IMR-90 (cell line): ENCODE measurements at regions not wholly inside any gene's neighbourhood (a gene's known extent, or its start where the extent isn't known, plus 50 kb on each side); places are given as distances from the start of the nearest gene placed in this dataset.

Experiments
- ATAC-seq: fragments of 200-7000 bp; cut with Tn5 transposase; 2 replicates; pipeline ENCODE4 v1.9.1; 2020; ENCODE audit warnings: low read depth, mild to moderate bottlenecking, moderate library complexity
- BruUV-seq: library from RNA; stranded (reverse); fragments of 400-500 nt; replicated peaks from 2 replicates; lab custom pipeline; 2021; lab: Mats Ljungman, UMichigan
- CTCF ChIA-PET: fragments of 300-600 bp; formaldehyde crosslinking; extraction: SDS; loops from one replicate; lab custom pipeline; 2021; ENCODE audit warnings: antibody characterized with exemption; lab: Yijun Ruan, JAX
- POLR2A ChIA-PET: fragments of 300-600 bp; sonication (Branson Sonifier 250); formaldehyde crosslinking; loops from one replicate; lab custom pipeline; 2022; ENCODE audit warnings: antibody characterized with exemption; ENCODE audit not compliant: unreplicated experiment; lab: Charles Lee
- DNase-seq: peaks from one replicate; pipeline ENCODE4 v3.0.0; 2013
- H2AFZ ChIP-seq: replicated peaks from 2 replicates; pipeline ENCODE3; 2013; ENCODE audit warnings: low read length, mild to moderate bottlenecking; ENCODE audit not compliant: poor library complexity
- H2AK5ac ChIP-seq: 2 replicates; pipeline ENCODE4 v1.6.1; 2013; ENCODE audit warnings: low read depth, low read length, inconsistent platforms
- H2AK9ac ChIP-seq: replicated peaks from 2 replicates; pipeline ENCODE3; 2013; ENCODE audit warnings: mild to moderate bottlenecking, low read depth, low read length, moderate library complexity; ENCODE audit not compliant: poor library complexity
- H2BK120ac ChIP-seq: 2 replicates; pipeline ENCODE4 v1.6.1; 2013; ENCODE audit warnings: low read depth, low read length, inconsistent platforms
- H2BK15ac ChIP-seq: 3 replicates; pipeline ENCODE4 v1.6.1; 2013; ENCODE audit warnings: low read depth, low read length, inconsistent platforms
- H2BK20ac ChIP-seq: 2 replicates; pipeline ENCODE4 v1.6.1; 2013; ENCODE audit warnings: low read depth, mild to moderate bottlenecking, inconsistent platforms, low read length, moderate library complexity
- H2BK5ac ChIP-seq: 2 replicates; pipeline ENCODE4 v1.6.1; 2013; ENCODE audit warnings: mild to moderate bottlenecking, low read depth, low read length, inconsistent platforms; ENCODE audit not compliant: poor library complexity, severe bottlenecking
- H3K14ac ChIP-seq: replicated peaks from 2 replicates; pipeline ENCODE4 v1.6.1; 2013; ENCODE audit warnings: low read depth, low read length, inconsistent platforms
- H3K18ac ChIP-seq: 2 replicates; pipeline ENCODE4 v1.6.1; 2013; ENCODE audit warnings: low read depth, low read length, control low read depth
- H3K23ac ChIP-seq: 2 replicates; pipeline ENCODE4 v1.6.1; 2013; ENCODE audit warnings: low read depth, low read length, inconsistent platforms
- H3K27ac ChIP-seq: 2 replicates; pipeline ENCODE4 v1.5.1; 2013; ENCODE audit warnings: mild to moderate bottlenecking, control low read depth, low read length; ENCODE audit not compliant: insufficient read depth
- H3K27me3 ChIP-seq: 2 replicates; pipeline ENCODE4 v1.6.1; 2013; ENCODE audit warnings: low read length; ENCODE audit not compliant: control insufficient read depth, insufficient read depth
- H3K36me3 ChIP-seq: 2 replicates; pipeline ENCODE4 v1.6.1; 2013; ENCODE audit warnings: low read length, mixed read lengths; ENCODE audit not compliant: control insufficient read depth, insufficient read depth
- H3K4ac ChIP-seq: 2 replicates; pipeline ENCODE4 v1.6.1; 2013; ENCODE audit warnings: low read depth, low read length, inconsistent platforms
- H3K4me1 ChIP-seq: 2 replicates; pipeline ENCODE4 v1.6.1; 2013; ENCODE audit warnings: low read length, mixed read lengths; ENCODE audit not compliant: control insufficient read depth, insufficient read depth
- H3K4me2 ChIP-seq: 2 replicates; pipeline ENCODE4 v1.6.1; 2013; ENCODE audit warnings: low read depth, mild to moderate bottlenecking, control low read depth, low read length, moderate library complexity
- H3K4me3 ChIP-seq: 2 replicates; pipeline ENCODE4 v1.5.1; 2013; ENCODE audit warnings: low read depth, mild to moderate bottlenecking, control low read depth, low read length, moderate library complexity; ENCODE audit not compliant: insufficient read depth
- H3K56ac ChIP-seq: 2 replicates; pipeline ENCODE4 v1.6.1; 2013; ENCODE audit warnings: low read length, inconsistent platforms; ENCODE audit not compliant: insufficient read depth; ENCODE audit errors: extremely low read depth
- H3K79me1 ChIP-seq, 2 experiments: 2 replicates each; pipeline ENCODE4 v1.6.1; 2013; ENCODE audit warnings: low read length in 2 of 2, inconsistent platforms in 1 of 2, low read depth in 1 of 2
- H3K9ac ChIP-seq: 2 replicates; pipeline ENCODE4 v1.6.1; 2013; ENCODE audit warnings: low read depth, low read length, control low read depth
- H3K9me1 ChIP-seq: 2 replicates; pipeline ENCODE4 v1.6.1; 2013; ENCODE audit warnings: low read length, inconsistent platforms; ENCODE audit not compliant: insufficient read depth
- H3K9me3 ChIP-seq: 2 replicates; pipeline ENCODE4 v1.6.1; 2013; ENCODE audit warnings: low read length; ENCODE audit not compliant: control insufficient read depth, insufficient read depth
- H4K20me1 ChIP-seq: 2 replicates; pipeline ENCODE4 v1.6.1; 2013; ENCODE audit warnings: low read length, inconsistent platforms; ENCODE audit not compliant: insufficient read depth
- H4K5ac ChIP-seq: 2 replicates; pipeline ENCODE4 v1.6.1; 2013; ENCODE audit warnings: mild to moderate bottlenecking, low read depth, low read length, control low read depth
- H4K8ac ChIP-seq, 2 experiments: 2 replicates each; pipeline ENCODE4 v1.6.1; 2013; ENCODE audit warnings: low read depth in 2 of 2, low read length in 2 of 2, control low read depth in 1 of 2, inconsistent platforms in 1 of 2
- H4K91ac ChIP-seq: 2 replicates; pipeline ENCODE4 v1.6.1; 2013; ENCODE audit warnings: low read depth, low read length, inconsistent platforms; ENCODE audit not compliant: insufficient read depth
- BHLHE40 ChIP-seq: fragments of 150-350 bp; IDR thresholded peaks from 2 replicates; pipeline ENCODE4 v1.6.1; 2016; ENCODE audit warnings: mild to moderate bottlenecking, low read depth, low read length
- CEBPB ChIP-seq: IDR thresholded peaks from 2 replicates; pipeline ENCODE4 v1.6.1; 2012; ENCODE audit warnings: low read depth, low read length, improper control_type of control experiment
- CHD1 ChIP-seq: IDR thresholded peaks from 2 replicates; pipeline ENCODE4 v1.6.1; 2012; ENCODE audit warnings: low read depth, low read length, improper control_type of control experiment
- FOS ChIP-seq: fragments of 150-350 bp; IDR thresholded peaks from 2 replicates; pipeline ENCODE4 v1.6.1; 2016; ENCODE audit warnings: low read depth, low read length
- MAFK ChIP-seq: IDR thresholded peaks from 2 replicates; pipeline ENCODE4 v1.6.1; 2012; ENCODE audit warnings: low read depth, low read length, improper control_type of control experiment
- MAZ ChIP-seq: IDR thresholded peaks from 2 replicates; pipeline ENCODE4 v1.6.1; 2012; ENCODE audit warnings: low read depth, mild to moderate bottlenecking, low read length, improper control_type of control experiment, moderate library complexity, borderline replicate concordance
- MXI1 ChIP-seq: IDR thresholded peaks from 2 replicates; pipeline ENCODE4 v1.6.1; 2012; ENCODE audit warnings: low read depth, mild to moderate bottlenecking, low read length, moderate library complexity, borderline replicate concordance
- NFE2L2 ChIP-seq: fragments of 150-350 bp; IDR thresholded peaks from 2 replicates; pipeline ENCODE4 v1.6.1; 2016; ENCODE audit warnings: low read depth, mild to moderate bottlenecking, low read length
- POLR2A ChIP-seq: IDR thresholded peaks from 2 replicates; pipeline ENCODE4 v1.6.1; 2012; ENCODE audit warnings: mild to moderate bottlenecking, low read depth, low read length
- RAD21 ChIP-seq: IDR thresholded peaks from 2 replicates; pipeline ENCODE4 v1.6.1; 2012; ENCODE audit warnings: low read length, improper control_type of control experiment
- RCOR1 ChIP-seq: IDR thresholded peaks from 2 replicates; pipeline ENCODE4 v1.6.1; 2012; ENCODE audit warnings: mild to moderate bottlenecking, low read length, improper control_type of control experiment; ENCODE audit not compliant: insufficient replicate concordance
- RFX5 ChIP-seq: IDR thresholded peaks from 2 replicates; pipeline ENCODE4 v1.8.0; 2012; ENCODE audit warnings: low read depth, mild to moderate bottlenecking, low read length, moderate library complexity
- SMC3 ChIP-seq: fragments of 150-350 bp; IDR thresholded peaks from 2 replicates; pipeline ENCODE4 v1.6.1; 2016; ENCODE audit warnings: low read depth, mild to moderate bottlenecking, antibody characterized with exemption, low read length, moderate library complexity
- WGBS, 2 experiments: methylation state at CpG; one replicate each; pipeline versions ENCODE4 v1.1.5 to v1.1.7; 2013; ENCODE audit warnings: missing lambda C conversion rate in 2 of 2; ENCODE audit not compliant: insufficient read length in 1 of 2; ENCODE audit errors: extremely low coverage in 2 of 2; 5-methylcytosine and 5-hydroxymethylcytosine counted together
- dilution Hi-C: fragments of 300-500 bp; cut with HindIII; formaldehyde crosslinking; loops from one replicate; pipeline ENCODE4 v1.14.3; 2018; ENCODE audit warnings: low sequenced_read_pairs; ENCODE audit not compliant: unreplicated experiment
- in situ Hi-C: fragments of 300-500 bp; cut with MboI; formaldehyde crosslinking; loops from 3 replicates; pipeline ENCODE4 v1.14.3; 2019; ENCODE audit warnings: low sequenced_read_pairs, inconsistent platforms, mixed read lengths
- intact Hi-C: fragments of 100-400 bp; cut with micrococcal nuclease; formaldehyde crosslinking; loops from 2 replicates; pipeline ENCODE4 v1.10.0; 2022
- TF ChIP-seq, protein P1 (sequence below): fragments of 150-350 bp; IDR thresholded peaks from 2 replicates; pipeline ENCODE4 v1.6.1; 2017; ENCODE audit warnings: mild to moderate bottlenecking, antibody characterized with exemption, low read length, low read depth
- TF ChIP-seq, protein P2 (sequence below): fragments of 150-350 bp; IDR thresholded peaks from 2 replicates; pipeline ENCODE4 v1.6.1; 2016; ENCODE audit warnings: low read depth, mild to moderate bottlenecking, low read length, moderate library complexity, borderline replicate concordance
- TF ChIP-seq, protein P3 (sequence below): conservative IDR thresholded peaks from 2 replicates; pipeline ENCODE4 v1.5.1; 2012; ENCODE audit warnings: mild to moderate bottlenecking, low read depth, low read length, improper control_type of control experiment

DNA sequence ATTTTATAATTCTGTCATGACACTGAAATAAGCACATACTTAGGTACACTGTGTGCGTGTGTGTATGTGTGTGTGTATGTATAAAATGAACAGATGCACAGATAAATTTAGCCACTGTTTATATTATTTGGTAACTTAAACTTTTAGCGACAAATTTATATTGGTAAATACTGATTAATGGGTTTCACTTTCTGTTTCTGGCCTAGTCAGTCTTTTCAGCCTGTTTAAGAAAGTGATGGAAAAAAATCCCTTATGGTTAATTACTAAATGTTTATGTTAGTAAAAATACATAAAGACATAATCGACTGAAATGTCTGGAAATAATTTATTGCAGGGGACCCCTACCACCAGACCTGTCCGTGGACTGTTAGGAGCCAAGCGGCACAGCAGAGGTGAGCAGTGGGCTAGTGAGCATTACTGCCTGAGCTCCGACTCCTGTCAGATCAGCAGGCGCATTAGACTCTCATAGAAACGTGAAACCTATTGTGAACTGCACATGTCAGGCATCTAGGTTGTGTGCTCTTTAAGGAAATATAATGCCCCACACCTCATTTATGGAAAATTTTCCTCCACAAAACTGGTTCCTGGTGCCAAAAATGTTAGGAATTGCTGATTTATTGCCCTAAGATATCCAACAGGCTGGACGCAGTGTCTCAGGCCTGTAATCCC lies 717.4 kb downstream of the SI start:
- Histone ChIP-seq H3K4me3 (no peak overlapping the region), H2BK5ac (no peak overlapping the region), H3K56ac (no peak overlapping the region), H2AK5ac (no peak overlapping the region), H2AK9ac (no peak overlapping the region), H3K27ac (no peak overlapping the region), H3K18ac (no peak overlapping the region), H3K9me3 (peaks cover 8% of the 10 kb centered on the region; the same call in 1 of the 2 replicates), H2BK20ac (no peak overlapping the region), H3K23ac (no peak overlapping the region), H3K4me1 (no peaks in the 10 kb centered on the region), H3K4me2 (no peak overlapping the region), H3K14ac (no peak overlapping the region), H2BK15ac (no peak overlapping the region), H4K91ac (no peak overlapping the region), H2AFZ (no peak overlapping the region), H4K20me1 (no peaks in the 10 kb centered on the region), H4K8ac (no peak overlapping the region), H2BK120ac (no peak overlapping the region), H3K36me3 (no peaks in the 10 kb centered on the region), H3K27me3 (no peaks in the 10 kb centered on the region), H4K5ac (no peak overlapping the region), H3K79me1 (no peaks in the 10 kb centered on the region), H3K4ac (no peak overlapping the region), H3K9me1 (no peaks in the 10 kb centered on the region), H3K9ac (no peak overlapping the region)
- ChIA-PET CTCF (no interaction called here), POLR2A (no interaction called here)
- WGBS, 2 experiments, result no CpG with 5 or more reads among the region's 9 CpGs
- in situ Hi-C loops, result no loop called here
- dilution Hi-C loops, result no loop called here
- no peak for ATAC-seq
- intact Hi-C loops, result no loop called here
- no peak for DNase-seq
- no TSS peak for BruUV-seq
- TF ChIP-seq MAZ (no peak), MAFK (no peak), BHLHE40 (no peak), CEBPB (no peak), RFX5 (no peak), FOS (no peak), CHD1 (no peak), RCOR1 (no peak), MXI1 (no peak), NFE2L2 (no peak), SMC3 (no peak), POLR2A (no peak), RAD21 (no peak)
- TF ChIP-seq, protein P1, sequence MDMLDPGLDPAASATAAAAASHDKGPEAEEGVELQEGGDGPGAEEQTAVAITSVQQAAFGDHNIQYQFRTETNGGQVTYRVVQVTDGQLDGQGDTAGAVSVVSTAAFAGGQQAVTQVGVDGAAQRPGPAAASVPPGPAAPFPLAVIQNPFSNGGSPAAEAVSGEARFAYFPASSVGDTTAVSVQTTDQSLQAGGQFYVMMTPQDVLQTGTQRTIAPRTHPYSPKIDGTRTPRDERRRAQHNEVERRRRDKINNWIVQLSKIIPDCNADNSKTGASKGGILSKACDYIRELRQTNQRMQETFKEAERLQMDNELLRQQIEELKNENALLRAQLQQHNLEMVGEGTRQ, result no peak
- TF ChIP-seq, protein P2, sequence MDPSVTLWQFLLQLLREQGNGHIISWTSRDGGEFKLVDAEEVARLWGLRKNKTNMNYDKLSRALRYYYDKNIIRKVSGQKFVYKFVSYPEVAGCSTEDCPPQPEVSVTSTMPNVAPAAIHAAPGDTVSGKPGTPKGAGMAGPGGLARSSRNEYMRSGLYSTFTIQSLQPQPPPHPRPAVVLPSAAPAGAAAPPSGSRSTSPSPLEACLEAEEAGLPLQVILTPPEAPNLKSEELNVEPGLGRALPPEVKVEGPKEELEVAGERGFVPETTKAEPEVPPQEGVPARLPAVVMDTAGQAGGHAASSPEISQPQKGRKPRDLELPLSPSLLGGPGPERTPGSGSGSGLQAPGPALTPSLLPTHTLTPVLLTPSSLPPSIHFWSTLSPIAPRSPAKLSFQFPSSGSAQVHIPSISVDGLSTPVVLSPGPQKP, result no peak
- TF ChIP-seq, protein P3, sequence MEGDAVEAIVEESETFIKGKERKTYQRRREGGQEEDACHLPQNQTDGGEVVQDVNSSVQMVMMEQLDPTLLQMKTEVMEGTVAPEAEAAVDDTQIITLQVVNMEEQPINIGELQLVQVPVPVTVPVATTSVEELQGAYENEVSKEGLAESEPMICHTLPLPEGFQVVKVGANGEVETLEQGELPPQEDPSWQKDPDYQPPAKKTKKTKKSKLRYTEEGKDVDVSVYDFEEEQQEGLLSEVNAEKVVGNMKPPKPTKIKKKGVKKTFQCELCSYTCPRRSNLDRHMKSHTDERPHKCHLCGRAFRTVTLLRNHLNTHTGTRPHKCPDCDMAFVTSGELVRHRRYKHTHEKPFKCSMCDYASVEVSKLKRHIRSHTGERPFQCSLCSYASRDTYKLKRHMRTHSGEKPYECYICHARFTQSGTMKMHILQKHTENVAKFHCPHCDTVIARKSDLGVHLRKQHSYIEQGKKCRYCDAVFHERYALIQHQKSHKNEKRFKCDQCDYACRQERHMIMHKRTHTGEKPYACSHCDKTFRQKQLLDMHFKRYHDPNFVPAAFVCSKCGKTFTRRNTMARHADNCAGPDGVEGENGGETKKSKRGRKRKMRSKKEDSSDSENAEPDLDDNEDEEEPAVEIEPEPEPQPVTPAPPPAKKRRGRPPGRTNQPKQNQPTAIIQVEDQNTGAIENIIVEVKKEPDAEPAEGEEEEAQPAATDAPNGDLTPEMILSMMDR, result no peak
